Urothelium cell line (cell line): ENCODE measurements at regions not wholly inside any gene's neighbourhood (a gene's known extent, or its start where the extent isn't known, plus 50 kb on each side); places are given as distances from the start of the nearest gene placed in this dataset.

Experiments used
- DNase-seq: peaks from one replicate; pipeline ENCODE4 v3.0.0; 2011; ENCODE audit warnings: low spot score, mixed read lengths
- FAIRE-seq: peaks from 2 replicates; lab custom pipeline; 2011; peaks lifted over from hg19 to GRCh38; lab: Jason Lieb, UNC

GRCh38 chr6:122524056-122524455 lies 52.4 kb upstream of the SERINC1 start:
- DNase-seq (no peak), FAIRE-seq (no peak)

- DNase-seq (peak; percentile 65), FAIRE-seq (no peak)
Measured at GRCh38 chr6:122530440-122531046, 58.9 kb upstream of the SERINC1 start.

- FAIRE-seq = no peak
Measured at GRCh38 chr6:122548281-122548680, 61.9 kb upstream of the PKIB start.

GRCh38 chr6:122548820-122549219 lies 61.4 kb upstream of the PKIB start:
- no peak for DNase-seq
- FAIRE-seq = no peak

More at GRCh38 chr6:122548281-122548680, 61.9 kb upstream of the PKIB start:
- no peak for DNase-seq

- no peak for DNase-seq
- no peak for FAIRE-seq
Measured at GRCh38 chr6:122553697-122554096, 56.5 kb upstream of the PKIB start.

- FAIRE-seq (no peak), DNase-seq (no peak)
Measured at GRCh38 chr6:122555561-122555960, 54.6 kb upstream of the PKIB start.

- DNase-seq (no peak), FAIRE-seq (no peak)
Measured at GRCh38 chr6:122558080-122558479, 52.1 kb upstream of the PKIB start.
